ENCODE measurements at regions not wholly inside any gene's neighbourhood (a gene's known extent, or its start where the extent isn't known, plus 50 kb on each side); places are given as distances from the start of the nearest gene placed in this dataset.
A peak's percentile ranks its signal among the peaks of the same experiment; 100 is the strongest.

GRCh38 chr13:31663880-31664585 lies 75.3 kb upstream of the RXFP2 start:
- H3K9me2 ChIP-seq (replicated peaks; ENCODE audit: low read depth, low read length), result no peaks in the 10 kb centered on the region
- no peaks in the 10 kb centered on the region for H3K4me1 ChIP-seq (ENCODE audit: insufficient read depth, low read length, poor library complexity, severe bottlenecking)
- H2AFZ ChIP-seq (ENCODE audit: low read length), result no peak overlapping the region
- H3K9ac ChIP-seq (ENCODE audit: low read depth, low read length, poor library complexity, severe bottlenecking), result no peak overlapping the region
- H3K79me2 ChIP-seq (ENCODE audit: insufficient read depth, low read length), result no peaks in the 10 kb centered on the region
- no peaks in the 10 kb centered on the region for H3K27me3 ChIP-seq (ENCODE audit: insufficient read depth, low read length, poor library complexity, severe bottlenecking)
- no peaks in the 10 kb centered on the region for H4K20me1 ChIP-seq (ENCODE audit: insufficient read depth, low read length, poor library complexity, severe bottlenecking)
- no peak overlapping the region for H3K4me2 ChIP-seq (ENCODE audit: low read depth, low read length, poor library complexity, severe bottlenecking)
- H3K4me3 ChIP-seq (ENCODE audit: low read length, poor library complexity, severe bottlenecking), result no peak overlapping the region
- H3F3A ChIP-seq (ENCODE audit: low read depth), result no peaks in the 10 kb centered on the region
- H3K9me3 ChIP-seq (ENCODE audit: insufficient read depth, low read depth, low read length), result no peaks in the 10 kb centered on the region
- no peaks in the 10 kb centered on the region for H3K36me3 ChIP-seq (ENCODE audit: insufficient read depth, low read length)
- no peak for TF ChIP-seq EZH2phosphoT487 (IDR thresholded peaks at IDR 0.05; ENCODE audit: borderline replicate concordance)
- no peak for TF ChIP-seq CTCF (conservative IDR thresholded peaks at IDR 0.05; ENCODE audit: low read length)

- Histone ChIP-seq H3K36me3 (ENCODE audit: insufficient read depth, low read length) (no peaks in the 10 kb centered on the region), H3K4me3 (ENCODE audit: low read length, poor library complexity, severe bottlenecking) (no peak overlapping the region), H3K4me1 (ENCODE audit: insufficient read depth, low read length, poor library complexity, severe bottlenecking) (peaks cover 14% of the 10 kb centered on the region), H3F3A (ENCODE audit: low read depth) (no peaks in the 10 kb centered on the region), H4K20me1 (ENCODE audit: insufficient read depth, low read length, poor library complexity, severe bottlenecking) (no peaks in the 10 kb centered on the region), H3K4me2 (ENCODE audit: low read depth, low read length, poor library complexity, severe bottlenecking) (peak overlapping the region; percentile 14), H3K9ac (ENCODE audit: low read depth, low read length, poor library complexity, severe bottlenecking) (no peak overlapping the region), H3K27me3 (ENCODE audit: insufficient read depth, low read length, poor library complexity, severe bottlenecking) (no peaks in the 10 kb centered on the region), H3K79me2 (ENCODE audit: insufficient read depth, low read length) (no peaks in the 10 kb centered on the region), H2AFZ (ENCODE audit: low read length) (peak overlapping the region; percentile 37; the same call in 1 of the 2 replicates), H3K9me2 (replicated peaks; ENCODE audit: low read depth, low read length) (no peaks in the 10 kb centered on the region), H3K9me3 (ENCODE audit: insufficient read depth, low read depth, low read length) (no peaks in the 10 kb centered on the region)
- no peak for TF ChIP-seq EZH2phosphoT487 (IDR thresholded peaks at IDR 0.05; ENCODE audit: borderline replicate concordance)
- TF ChIP-seq CTCF (conservative IDR thresholded peaks at IDR 0.05; ENCODE audit: low read length), result no peak
Measured at GRCh38 chr13:31670831-31671617, 68.3 kb upstream of the RXFP2 start.

GRCh38 chr13:31674051-31674450 lies 65.3 kb upstream of the RXFP2 start:
- Histone ChIP-seq H3K4me2 (ENCODE audit: low read depth, low read length, poor library complexity, severe bottlenecking) (no peak overlapping the region), H3K27me3 (ENCODE audit: insufficient read depth, low read length, poor library complexity, severe bottlenecking) (no peaks in the 10 kb centered on the region), H3K79me2 (ENCODE audit: insufficient read depth, low read length) (no peaks in the 10 kb centered on the region), H3K4me3 (ENCODE audit: low read length, poor library complexity, severe bottlenecking) (no peak overlapping the region), H4K20me1 (ENCODE audit: insufficient read depth, low read length, poor library complexity, severe bottlenecking) (no peaks in the 10 kb centered on the region), H3K9ac (ENCODE audit: low read depth, low read length, poor library complexity, severe bottlenecking) (no peak overlapping the region), H3F3A (ENCODE audit: low read depth) (no peaks in the 10 kb centered on the region), H3K9me2 (replicated peaks; ENCODE audit: low read depth, low read length) (no peaks in the 10 kb centered on the region), H3K9me3 (ENCODE audit: insufficient read depth, low read depth, low read length) (no peaks in the 10 kb centered on the region), H3K4me1 (ENCODE audit: insufficient read depth, low read length, poor library complexity, severe bottlenecking) (peaks cover 14% of the 10 kb centered on the region), H3K36me3 (ENCODE audit: insufficient read depth, low read length) (no peaks in the 10 kb centered on the region), H2AFZ (ENCODE audit: low read length) (no peak overlapping the region)
- TF ChIP-seq CTCF (conservative IDR thresholded peaks at IDR 0.05; ENCODE audit: low read length), result no peak
- no peak for TF ChIP-seq EZH2phosphoT487 (IDR thresholded peaks at IDR 0.05; ENCODE audit: borderline replicate concordance)

Measured in Loucy (cell line).